ENCODE measurements at regions not wholly inside any gene's neighbourhood (a gene's known extent, or its start where the extent isn't known, plus 50 kb on each side); places are given as distances from the start of the nearest gene placed in this dataset.

DNA sequence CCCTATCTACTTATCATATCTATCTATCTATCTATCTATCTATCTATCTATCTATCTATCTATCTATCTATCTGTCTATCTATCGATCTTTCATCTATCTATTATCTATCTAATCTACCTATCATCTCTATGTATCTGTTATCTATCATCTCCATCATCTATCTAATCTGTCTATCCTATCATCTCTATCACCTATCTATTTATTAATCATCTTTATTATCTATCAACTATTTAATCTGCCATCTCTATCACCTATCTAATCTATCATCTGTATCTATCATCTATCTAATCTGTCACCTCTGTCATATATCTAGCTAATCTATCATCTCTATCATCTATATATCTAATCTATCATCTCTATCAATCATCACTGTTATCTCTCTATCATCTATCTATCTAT lies 736.3 kb downstream of the TYW1 start:
- Histone ChIP-seq H3K36me3 (ENCODE audit: insufficient read depth, low read length) (no peaks in the 10 kb centered on the region), H3K4me3 (ENCODE audit: low read length in 2 of 2) (no peak overlapping the region), H3K9me3 (ENCODE audit: control insufficient read depth in 1 of 2, low read length in 2 of 2) (no peaks in the 10 kb centered on the region), H3K27ac (ENCODE audit: low read depth, low read length) (no peak overlapping the region), H3K27me3 (ENCODE audit: insufficient read depth, low read length) (no peaks in the 10 kb centered on the region), H3K4me1 (ENCODE audit: insufficient read depth, low read length) (no peaks in the 10 kb centered on the region)
- ChIA-PET CTCF (ENCODE audit: partially characterized antibody) (no interaction called here), POLR2A (ENCODE audit: partially characterized antibody) (no interaction called here)
- Mint-ChIP-seq H3K4me3 (no peak overlapping the region), H3K27me3 (no peaks in the 10 kb centered on the region), H3K27ac (no peak overlapping the region), H3K36me3 (no peaks in the 10 kb centered on the region), H3K4me1 (no peaks in the 10 kb centered on the region), H3K9me3 (peaks cover 3 to 18% (median 10%) of the 10 kb centered on the region in 8 donors)
- intact Hi-C loops (cut with micrococcal nuclease) = no loop called here
- no peak for DNase-seq

DNA sequence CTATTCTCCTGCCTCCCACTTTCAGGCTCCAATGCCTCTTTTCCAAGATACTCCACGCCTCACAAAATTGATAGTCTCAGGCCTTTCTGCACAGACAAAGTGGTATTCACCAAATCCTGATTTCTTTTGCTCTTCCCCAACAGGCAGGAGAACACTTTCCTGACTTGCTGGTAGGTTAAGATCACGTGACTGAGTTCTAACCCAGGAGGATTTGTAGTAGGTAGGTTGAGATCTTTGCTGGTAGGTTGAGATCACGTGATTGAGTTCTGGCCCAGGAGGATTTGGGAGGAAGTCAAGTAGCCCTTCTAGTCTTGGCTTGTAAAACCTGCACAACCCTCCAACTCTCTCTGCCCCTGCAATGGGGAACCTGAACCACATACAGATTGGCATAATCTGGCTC lies 741.5 kb downstream of the TYW1 start:
- no peak for DNase-seq
- Histone ChIP-seq H3K4me3 (ENCODE audit: low read length in 2 of 2) (no peak overlapping the region), H3K27me3 (ENCODE audit: insufficient read depth, low read length) (no peaks in the 10 kb centered on the region), H3K27ac (ENCODE audit: low read depth, low read length) (no peak overlapping the region), H3K9me3 (ENCODE audit: control insufficient read depth in 1 of 2, low read length in 2 of 2) (no peaks in the 10 kb centered on the region), H3K4me1 (ENCODE audit: insufficient read depth, low read length) (no peaks in the 10 kb centered on the region), H3K36me3 (ENCODE audit: insufficient read depth, low read length) (no peaks in the 10 kb centered on the region)
- H3K9me3 Mint-ChIP-seq = peaks cover 6 to 29% (median 19%) of the 10 kb centered on the region in 8 donors
- intact Hi-C loops (cut with micrococcal nuclease) = no loop called here
- POLR2A ChIA-PET (ENCODE audit: partially characterized antibody) = no interaction called here
- no peaks in the 10 kb centered on the region for H3K27me3 Mint-ChIP-seq
- CTCF ChIA-PET (ENCODE audit: partially characterized antibody) = no interaction called here
- no peaks in the 10 kb centered on the region for H3K36me3 Mint-ChIP-seq
- H3K4me3 Mint-ChIP-seq = no peak overlapping the region
- H3K27ac Mint-ChIP-seq = no peak overlapping the region
- H3K4me1 Mint-ChIP-seq = no peaks in the 10 kb centered on the region

DNA sequence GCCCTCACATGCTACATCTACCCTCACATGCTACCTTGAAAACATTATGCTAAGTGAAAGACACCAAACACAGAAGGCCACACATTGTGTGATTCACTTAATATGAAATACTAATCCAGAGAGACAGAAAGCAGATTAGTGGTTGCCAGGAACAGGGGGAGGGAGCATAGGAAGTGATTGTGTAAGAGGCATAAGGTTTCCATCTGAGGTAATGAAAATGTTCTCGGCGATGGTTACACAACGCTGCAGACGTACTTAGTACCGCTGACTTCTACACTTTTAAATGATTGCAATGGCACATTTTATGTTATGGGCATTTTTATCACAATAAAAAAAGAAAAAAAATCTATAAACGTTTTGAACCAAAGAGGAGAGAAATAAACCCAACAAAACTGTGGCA lies 742.3 kb downstream of the TYW1 start:
- Histone ChIP-seq H3K4me3 (ENCODE audit: low read length in 2 of 2) (no peak overlapping the region), H3K27ac (ENCODE audit: low read depth, low read length) (no peak overlapping the region), H3K36me3 (ENCODE audit: insufficient read depth, low read length) (no peaks in the 10 kb centered on the region), H3K27me3 (ENCODE audit: insufficient read depth, low read length) (no peaks in the 10 kb centered on the region), H3K9me3 (ENCODE audit: control insufficient read depth in 1 of 2, low read length in 2 of 2) (no peaks in the 10 kb centered on the region), H3K4me1 (ENCODE audit: insufficient read depth, low read length) (no peaks in the 10 kb centered on the region)
- intact Hi-C loops (cut with micrococcal nuclease) = no loop called here
- H3K4me1 Mint-ChIP-seq = no peaks in the 10 kb centered on the region
- DNase-seq = no peak
- H3K4me3 Mint-ChIP-seq = no peak overlapping the region
- no peak overlapping the region for H3K27ac Mint-ChIP-seq
- POLR2A ChIA-PET (ENCODE audit: partially characterized antibody) = no interaction called here
- CTCF ChIA-PET (ENCODE audit: partially characterized antibody) = no interaction called here
- peaks cover 6 to 28% (median 18%) of the 10 kb centered on the region in 8 donors for H3K9me3 Mint-ChIP-seq
- no peaks in the 10 kb centered on the region for H3K36me3 Mint-ChIP-seq
- H3K27me3 Mint-ChIP-seq = no peaks in the 10 kb centered on the region

DNA sequence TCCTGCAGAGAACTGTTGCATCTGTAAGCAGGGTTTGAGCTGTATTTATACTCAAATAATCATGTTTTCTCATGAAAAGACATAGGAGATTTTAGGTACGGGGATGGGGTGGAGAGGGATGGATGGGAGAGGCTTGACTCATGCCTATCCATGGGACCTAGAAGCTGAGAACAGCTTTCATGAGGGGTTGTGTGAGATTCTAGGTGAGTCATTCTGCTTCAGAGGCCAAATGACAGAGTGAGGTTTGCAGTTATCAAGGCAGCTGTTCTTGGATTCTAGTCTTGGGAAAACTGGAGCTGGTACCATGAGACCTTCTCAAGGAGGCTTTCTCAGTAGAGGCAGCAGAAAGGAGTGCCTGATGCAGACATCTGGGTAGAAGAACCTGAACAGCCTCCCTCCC lies 746.9 kb downstream of the TYW1 start:
- ChIA-PET CTCF (ENCODE audit: partially characterized antibody) (no interaction called here), POLR2A (ENCODE audit: partially characterized antibody) (no interaction called here)
- Mint-ChIP-seq H3K4me1 (no peaks in the 10 kb centered on the region), H3K4me3 (no peak overlapping the region), H3K27me3 (no peaks in the 10 kb centered on the region), H3K27ac (no peak overlapping the region), H3K36me3 (no peaks in the 10 kb centered on the region), H3K9me3 (peaks cover 4 to 30% (median 15%) of the 10 kb centered on the region in 8 donors)
- no peak for DNase-seq
- intact Hi-C loops (cut with micrococcal nuclease) = no loop called here
- H3K4me1 ChIP-seq (ENCODE audit: insufficient read depth, low read length) = no peaks in the 10 kb centered on the region
- no peaks in the 10 kb centered on the region for H3K36me3 ChIP-seq (ENCODE audit: insufficient read depth, low read length)
- H3K4me3 ChIP-seq (ENCODE audit: low read length in 2 of 2) = no peak overlapping the region
- no peaks in the 10 kb centered on the region for H3K9me3 ChIP-seq (ENCODE audit: control insufficient read depth in 1 of 2, low read length in 2 of 2)
- H3K27me3 ChIP-seq (ENCODE audit: insufficient read depth, low read length) = no peaks in the 10 kb centered on the region
- H3K27ac ChIP-seq (ENCODE audit: low read depth, low read length) = no peak overlapping the region

DNA sequence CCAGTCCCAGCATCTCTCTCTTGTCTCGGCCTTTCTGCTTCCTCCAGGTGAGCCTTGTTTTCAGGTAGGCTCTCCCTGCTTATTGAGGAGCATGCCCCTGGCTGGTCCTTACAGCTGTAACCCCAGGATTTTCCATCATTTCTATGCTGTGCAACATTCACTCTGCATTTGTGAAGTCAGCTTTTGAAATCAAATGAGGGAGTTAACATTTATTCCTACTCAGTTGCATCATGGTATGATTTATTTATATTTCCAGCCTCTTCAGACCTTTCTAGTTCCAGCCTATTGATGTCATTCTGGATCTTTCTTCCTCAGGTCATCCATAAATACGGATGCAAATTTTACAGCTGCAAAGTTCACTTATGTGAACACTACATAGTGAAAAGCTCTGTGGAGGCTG lies 755.6 kb downstream of the TYW1 start:
- Mint-ChIP-seq H3K27me3 (no peaks in the 10 kb centered on the region), H3K36me3 (no peaks in the 10 kb centered on the region), H3K4me1 (no peaks in the 10 kb centered on the region), H3K9me3 (peaks cover 0 to 11% (median 4%) of the 10 kb centered on the region in 8 donors), H3K4me3 (no peak overlapping the region), H3K27ac (no peak overlapping the region)
- ChIA-PET CTCF (ENCODE audit: partially characterized antibody) (no interaction called here), POLR2A (ENCODE audit: partially characterized antibody) (no interaction called here)
- H3K36me3 ChIP-seq (ENCODE audit: insufficient read depth, low read length) = no peaks in the 10 kb centered on the region
- H3K9me3 ChIP-seq (ENCODE audit: control insufficient read depth in 1 of 2, low read length in 2 of 2) = no peaks in the 10 kb centered on the region
- no peaks in the 10 kb centered on the region for H3K4me1 ChIP-seq (ENCODE audit: insufficient read depth, low read length)
- intact Hi-C loops (cut with micrococcal nuclease) = no loop called here
- DNase-seq = no peak
- no peaks in the 10 kb centered on the region for H3K27me3 ChIP-seq (ENCODE audit: insufficient read depth, low read length)
- H3K27ac ChIP-seq (ENCODE audit: low read depth, low read length) = no peak overlapping the region
- no peak overlapping the region for H3K4me3 ChIP-seq (ENCODE audit: low read length in 2 of 2)

- no peaks in the 10 kb centered on the region for H3K36me3 ChIP-seq (ENCODE audit: insufficient read depth, low read length)
- H3K4me3 ChIP-seq (ENCODE audit: low read length in 2 of 2) = no peak overlapping the region
- Mint-ChIP-seq H3K9me3 (peaks cover 0 to 11% (median 3%) of the 10 kb centered on the region in 8 donors), H3K27me3 (no peaks in the 10 kb centered on the region), H3K36me3 (no peaks in the 10 kb centered on the region), H3K4me3 (no peak overlapping the region), H3K4me1 (no peaks in the 10 kb centered on the region), H3K27ac (no peak overlapping the region)
- H3K27me3 ChIP-seq (ENCODE audit: insufficient read depth, low read length) = no peaks in the 10 kb centered on the region
- no peaks in the 10 kb centered on the region for H3K4me1 ChIP-seq (ENCODE audit: insufficient read depth, low read length)
- H3K9me3 ChIP-seq (ENCODE audit: control insufficient read depth in 1 of 2, low read length in 2 of 2) = no peaks in the 10 kb centered on the region
- ChIA-PET POLR2A (ENCODE audit: partially characterized antibody) (no interaction called here), CTCF (ENCODE audit: partially characterized antibody) (no interaction called here)
- H3K27ac ChIP-seq (ENCODE audit: low read depth, low read length) = no peak overlapping the region
- intact Hi-C loops (cut with micrococcal nuclease) = no loop called here
- DNase-seq = no peak
Measured at GRCh38 chr7:67753891-67754290, 757.3 kb downstream of the TYW1 start.

DNA sequence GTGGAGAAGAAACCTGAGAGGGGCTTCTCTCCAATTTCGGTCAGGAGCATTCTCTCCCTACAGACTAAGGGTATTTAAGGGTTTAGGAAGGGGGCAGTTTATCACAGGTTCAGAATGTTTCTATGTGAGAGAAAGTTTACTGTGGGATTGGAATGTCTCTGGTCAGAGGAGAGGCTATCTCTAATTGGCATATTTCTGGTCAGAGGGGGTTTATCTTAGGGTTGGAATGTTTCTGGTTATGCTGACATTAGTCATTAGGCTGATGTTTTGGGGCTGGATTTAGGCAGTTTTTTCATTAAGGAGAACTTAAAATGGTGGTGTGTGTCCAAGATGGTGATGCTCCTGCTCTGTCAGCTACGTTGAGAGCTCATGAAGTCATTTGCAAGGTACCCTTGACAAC lies 758.0 kb downstream of the TYW1 start:
- ChIA-PET POLR2A (ENCODE audit: partially characterized antibody) (no interaction called here), CTCF (ENCODE audit: partially characterized antibody) (interaction anchor here (0.5 kb wide), 1 partner anchor 70 kb away, joined by 3 read pairs; no protein-coding TSS in a partner anchor)
- H3K9me3 ChIP-seq (ENCODE audit: control insufficient read depth in 1 of 2, low read length in 2 of 2) = no peaks in the 10 kb centered on the region
- H3K4me1 Mint-ChIP-seq = no peaks in the 10 kb centered on the region
- intact Hi-C loops (cut with micrococcal nuclease) = no loop called here
- no peaks in the 10 kb centered on the region for H3K27me3 ChIP-seq (ENCODE audit: insufficient read depth, low read length)
- no peak overlapping the region for H3K27ac ChIP-seq (ENCODE audit: low read depth, low read length)
- no peaks in the 10 kb centered on the region for H3K4me1 ChIP-seq (ENCODE audit: insufficient read depth, low read length)
- no peak overlapping the region for H3K4me3 Mint-ChIP-seq
- DNase-seq = no peak
- no peaks in the 10 kb centered on the region for H3K36me3 Mint-ChIP-seq
- H3K36me3 ChIP-seq (ENCODE audit: insufficient read depth, low read length) = no peaks in the 10 kb centered on the region
- no peak overlapping the region for H3K27ac Mint-ChIP-seq
- H3K27me3 Mint-ChIP-seq = no peaks in the 10 kb centered on the region
- no peak overlapping the region for H3K4me3 ChIP-seq (ENCODE audit: low read length in 2 of 2)
- peaks cover 0 to 11% (median 4%) of the 10 kb centered on the region in 8 donors for H3K9me3 Mint-ChIP-seq

- Mint-ChIP-seq H3K27me3 (no peaks in the 10 kb centered on the region), H3K4me1 (no peaks in the 10 kb centered on the region), H3K9me3 (peaks cover 0 to 8% (median 7%) of the 10 kb centered on the region in 8 donors), H3K27ac (peak overlapping the region in 1 of 7 donors; percentile 24), H3K36me3 (no peaks in the 10 kb centered on the region), H3K4me3 (no peak overlapping the region)
- Histone ChIP-seq H3K9me3 (ENCODE audit: control insufficient read depth in 1 of 2, low read length in 2 of 2) (no peaks in the 10 kb centered on the region), H3K4me3 (ENCODE audit: low read length in 2 of 2) (no peak overlapping the region), H3K27ac (ENCODE audit: low read depth, low read length) (no peak overlapping the region), H3K27me3 (ENCODE audit: insufficient read depth, low read length) (no peaks in the 10 kb centered on the region), H3K4me1 (ENCODE audit: insufficient read depth, low read length) (no peaks in the 10 kb centered on the region), H3K36me3 (ENCODE audit: insufficient read depth, low read length) (no peaks in the 10 kb centered on the region)
- no peak for DNase-seq
- POLR2A ChIA-PET (ENCODE audit: partially characterized antibody) = no interaction called here
- intact Hi-C loops (cut with micrococcal nuclease) = no loop called here
- CTCF ChIA-PET (ENCODE audit: partially characterized antibody) = no interaction called here
Measured at GRCh38 chr7:67758551-67758950, 761.9 kb downstream of the TYW1 start.
